Body of pancreas (tissue), 4 donors: ENCODE measurements at regions not wholly inside any gene's neighbourhood (a gene's known extent, or its start where the extent isn't known, plus 50 kb on each side); places are given as distances from the start of the nearest gene placed in this dataset.

ENCODE experiments used
- ATAC-seq: fragments of 150-250 bp; one replicate; pipeline ENCODE4 v1.9.1; 2016
- DNase-seq, 4 donors: peaks; one replicate each; pipeline ENCODE4 v3.0.0-alpha.2; 2019
- H3K27ac ChIP-seq, 4 donors: fragments of 200-600 bp; sonication (generic); 1 replicate in 3 of 4; 2 replicates in 1 of 4; pipeline versions ENCODE4 v1.5.1 to v1.6.1; 2016 to 2019; ENCODE audit warnings: mild to moderate bottlenecking in 1 of 4, mixed read lengths in 1 of 4, moderate library complexity in 1 of 4
- H3K27me3 ChIP-seq, 2 donors: fragments of 200-600 bp; sonication (generic); one replicate each; pipeline ENCODE4 v1.6.0; 2016; ENCODE audit warnings: mild to moderate bottlenecking in 1 of 2
- H3K36me3 ChIP-seq, 2 donors: fragments of 200-600 bp; sonication (generic); replicated peaks in 1 of 2; 2 replicates each; pipeline ENCODE4 v1.5.1; 2016; ENCODE audit warnings: low read depth in 2 of 2; ENCODE audit not compliant: insufficient read depth in 1 of 2
- H3K4me1 ChIP-seq: fragments of 200-600 bp; sonication (generic); one replicate; pipeline ENCODE4 v1.6.0; 2016
- H3K4me3 ChIP-seq, 2 donors: fragments of 200-600 bp; sonication (generic); 1 replicate in 1 of 2; 2 replicates in 1 of 2; pipeline ENCODE4 v1.5.1; 2016 to 2019
- H3K9me3 ChIP-seq, 3 donors: fragments of 200-600 bp; sonication (generic); 1 replicate in 2 of 3; 2 replicates in 1 of 3; pipeline ENCODE4 v1.5.1; 2016
- CTCF ChIP-seq, 7 experiments: fragments of 450-650 bp in 4 of 7; fragments of 200-600 bp in 3 of 7; sonication (generic) in 3 of 7; IDR thresholded peaks; one replicate each; pipeline ENCODE4 v1.5.1; 2016 to 2019; ENCODE audit warnings: antibody characterized with exemption in 7 of 7
- POLR2A ChIP-seq, 3 donors: fragments of 450-650 bp; IDR thresholded peaks; one replicate each; pipeline ENCODE4 v1.6.1; 2016; ENCODE audit warnings: antibody characterized with exemption in 3 of 3, mild to moderate bottlenecking in 2 of 3
- WGBS, 2 donors: methylation state at CpG; one replicate each; pipeline ENCODE4 v1.1.5; 2017; 5-methylcytosine and 5-hydroxymethylcytosine counted together
- intact Hi-C: fragments of 100-400 bp; cut with DNase I; formaldehyde crosslinking; loops from one replicate; pipeline ENCODE4 v1.15.1; 2023

- Histone ChIP-seq H3K4me3 (no peak overlapping the region), H3K27ac (no peak overlapping the region), H3K4me1 (no peaks in the 10 kb centered on the region), H3K36me3 (no peaks in the 10 kb centered on the region), H3K27me3 (no peaks in the 10 kb centered on the region), H3K9me3 (peaks cover 0 to 17% (median 0%) of the 10 kb centered on the region in 3 donors)
- TF ChIP-seq POLR2A (IDR thresholded peaks at IDR 0.05) (no peak), CTCF (IDR thresholded peaks at IDR 0.05) (no peak)
- intact Hi-C loops = no loop called here
- ATAC-seq (no peak), DNase-seq (no peak)
These were observed 1102.0 kb downstream of the C4orf33 start for GRCh38 chr4:130197946-130198345.

GRCh38 chr4:130203571-130203970 is 1107.6 kb downstream of the C4orf33 start:
- Histone ChIP-seq H3K9me3 (peaks cover 0 to 29% (median 0%) of the 10 kb centered on the region in 3 donors), H3K27ac (no peak overlapping the region), H3K4me1 (no peaks in the 10 kb centered on the region), H3K27me3 (no peaks in the 10 kb centered on the region), H3K4me3 (no peak overlapping the region), H3K36me3 (no peaks in the 10 kb centered on the region)
- intact Hi-C loops = no loop called here
- ATAC-seq (no peak), DNase-seq (no peak)
- 81 to 82% methylated on average over 2 to 3 of the region's 3 CpGs for WGBS, 2 donors
- TF ChIP-seq POLR2A (IDR thresholded peaks at IDR 0.05) (no peak), CTCF (IDR thresholded peaks at IDR 0.05) (no peak)

- DNase-seq = no peak
- Histone ChIP-seq H3K27ac (no peak overlapping the region), H3K9me3 (no peaks in the 10 kb centered on the region), H3K36me3 (no peaks in the 10 kb centered on the region), H3K4me3 (no peak overlapping the region), H3K4me1 (no peaks in the 10 kb centered on the region), H3K27me3 (no peaks in the 10 kb centered on the region)
- intact Hi-C loops = no loop called here
- TF ChIP-seq POLR2A (IDR thresholded peaks at IDR 0.05) (no peak), CTCF (IDR thresholded peaks at IDR 0.05) (no peak)
- ATAC-seq = no peak
- WGBS, 2 donors = 5 to 31% methylated on average over 1 of the region's 1 CpG
These were observed 1114.9 kb downstream of the C4orf33 start for GRCh38 chr4:130210864-130211263.

- H3K9me3 ChIP-seq = no peaks in the 10 kb centered on the region
- H3K27ac ChIP-seq = no peak overlapping the region
- ATAC-seq (no peak), DNase-seq (no peak)
- no peaks in the 10 kb centered on the region for H3K27me3 ChIP-seq
- intact Hi-C loops = no loop called here
- TF ChIP-seq POLR2A (IDR thresholded peaks at IDR 0.05) (no peak), CTCF (IDR thresholded peaks at IDR 0.05) (no peak)
- 59 to 67% methylated on average over 3 of the region's 3 CpGs for WGBS, 2 donors
- no peaks in the 10 kb centered on the region for H3K4me1 ChIP-seq
- H3K4me3 ChIP-seq = no peak overlapping the region
- H3K36me3 ChIP-seq = no peaks in the 10 kb centered on the region
These were observed 1118.3 kb downstream of the C4orf33 start for GRCh38 chr4:130214268-130214667.

- Histone ChIP-seq H3K9me3 (no peaks in the 10 kb centered on the region), H3K36me3 (no peaks in the 10 kb centered on the region), H3K27ac (no peak overlapping the region), H3K27me3 (no peaks in the 10 kb centered on the region), H3K4me3 (no peak overlapping the region), H3K4me1 (no peaks in the 10 kb centered on the region)
- 47 to 56% methylated on average over 3 of the region's 3 CpGs for WGBS, 2 donors
- TF ChIP-seq POLR2A (IDR thresholded peaks at IDR 0.05) (no peak), CTCF (IDR thresholded peaks at IDR 0.05) (no peak)
- ATAC-seq = no peak
- DNase-seq = no peak
- intact Hi-C loops = no loop called here
These were observed 1137.6 kb downstream of the C4orf33 start for GRCh38 chr4:130233377-130234047.
